ENCODE measurements at regions not wholly inside any gene's neighbourhood (a gene's known extent, or its start where the extent isn't known, plus 50 kb on each side); places are given as distances from the start of the nearest gene placed in this dataset.

DNA sequence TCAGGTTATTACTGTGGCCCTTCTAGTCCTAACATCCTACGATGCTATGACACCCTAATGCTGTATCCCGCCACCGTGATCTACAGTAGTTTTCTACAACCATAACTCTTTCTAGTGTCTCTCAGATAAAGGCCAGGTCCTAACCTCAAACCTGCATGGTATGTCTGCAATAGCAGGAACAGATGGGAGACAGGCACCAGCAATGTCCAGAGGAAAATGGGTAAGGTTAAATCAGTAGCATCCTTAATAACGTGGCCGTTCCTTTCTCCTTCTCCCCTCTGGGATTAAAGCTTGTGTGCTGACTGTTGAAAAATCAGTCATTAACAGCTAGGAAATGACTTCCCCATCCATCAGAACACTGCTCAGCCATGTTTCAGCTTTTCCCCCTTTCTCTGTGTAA is 321.9 kb upstream of the NPVF start:
- no peaks in the 10 kb centered on the region for H3K27me3 ChIP-seq (replicated peaks)
- no peak overlapping the region for H3K4me3 ChIP-seq (ENCODE audit: low read depth, low read length)
- DNase-seq, result no peak
- in situ Hi-C loops (cut with HindIII; ENCODE audit: low pct_ligation_motif_present, low sequenced_read_pairs), result no loop called here
- TF ChIP-seq, protein P1, sequence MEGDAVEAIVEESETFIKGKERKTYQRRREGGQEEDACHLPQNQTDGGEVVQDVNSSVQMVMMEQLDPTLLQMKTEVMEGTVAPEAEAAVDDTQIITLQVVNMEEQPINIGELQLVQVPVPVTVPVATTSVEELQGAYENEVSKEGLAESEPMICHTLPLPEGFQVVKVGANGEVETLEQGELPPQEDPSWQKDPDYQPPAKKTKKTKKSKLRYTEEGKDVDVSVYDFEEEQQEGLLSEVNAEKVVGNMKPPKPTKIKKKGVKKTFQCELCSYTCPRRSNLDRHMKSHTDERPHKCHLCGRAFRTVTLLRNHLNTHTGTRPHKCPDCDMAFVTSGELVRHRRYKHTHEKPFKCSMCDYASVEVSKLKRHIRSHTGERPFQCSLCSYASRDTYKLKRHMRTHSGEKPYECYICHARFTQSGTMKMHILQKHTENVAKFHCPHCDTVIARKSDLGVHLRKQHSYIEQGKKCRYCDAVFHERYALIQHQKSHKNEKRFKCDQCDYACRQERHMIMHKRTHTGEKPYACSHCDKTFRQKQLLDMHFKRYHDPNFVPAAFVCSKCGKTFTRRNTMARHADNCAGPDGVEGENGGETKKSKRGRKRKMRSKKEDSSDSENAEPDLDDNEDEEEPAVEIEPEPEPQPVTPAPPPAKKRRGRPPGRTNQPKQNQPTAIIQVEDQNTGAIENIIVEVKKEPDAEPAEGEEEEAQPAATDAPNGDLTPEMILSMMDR (IDR thresholded peaks at IDR 0.05; ENCODE audit: low read depth, low read length, missing control alignments), result no peak
- no peak overlapping the region for H3K27ac ChIP-seq
- H3K36me3 ChIP-seq (replicated peaks), result no peaks in the 10 kb centered on the region

DNA sequence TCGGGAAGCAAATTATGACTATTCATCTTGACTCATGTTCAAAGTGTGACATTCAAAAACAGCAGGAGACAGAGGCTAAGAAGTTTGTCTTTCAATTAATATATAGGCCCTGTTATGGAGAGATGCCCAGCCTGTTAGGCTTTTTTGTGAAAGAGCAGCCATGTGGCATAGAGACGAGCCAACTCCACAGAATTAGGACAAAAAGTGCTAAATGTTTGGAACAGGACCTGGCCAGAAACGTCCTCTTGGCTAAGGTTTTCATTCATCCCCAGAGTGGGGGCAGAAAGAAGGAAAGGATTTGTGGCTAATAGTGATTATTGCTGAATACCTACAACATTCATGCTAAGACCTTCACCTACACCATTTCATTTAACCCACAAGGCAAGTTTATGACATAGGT is 324.7 kb upstream of the NPVF start:
- no peak overlapping the region for H3K4me3 ChIP-seq (ENCODE audit: low read depth, low read length)
- TF ChIP-seq, protein P1 (IDR thresholded peaks at IDR 0.05; ENCODE audit: low read depth, low read length, missing control alignments), result no peak
- H3K27me3 ChIP-seq (replicated peaks), result no peaks in the 10 kb centered on the region
- H3K36me3 ChIP-seq (replicated peaks), result no peaks in the 10 kb centered on the region
- in situ Hi-C loops (cut with HindIII; ENCODE audit: low pct_ligation_motif_present, low sequenced_read_pairs), result no loop called here
- H3K27ac ChIP-seq, result no peak overlapping the region
- no peak for DNase-seq

DNA sequence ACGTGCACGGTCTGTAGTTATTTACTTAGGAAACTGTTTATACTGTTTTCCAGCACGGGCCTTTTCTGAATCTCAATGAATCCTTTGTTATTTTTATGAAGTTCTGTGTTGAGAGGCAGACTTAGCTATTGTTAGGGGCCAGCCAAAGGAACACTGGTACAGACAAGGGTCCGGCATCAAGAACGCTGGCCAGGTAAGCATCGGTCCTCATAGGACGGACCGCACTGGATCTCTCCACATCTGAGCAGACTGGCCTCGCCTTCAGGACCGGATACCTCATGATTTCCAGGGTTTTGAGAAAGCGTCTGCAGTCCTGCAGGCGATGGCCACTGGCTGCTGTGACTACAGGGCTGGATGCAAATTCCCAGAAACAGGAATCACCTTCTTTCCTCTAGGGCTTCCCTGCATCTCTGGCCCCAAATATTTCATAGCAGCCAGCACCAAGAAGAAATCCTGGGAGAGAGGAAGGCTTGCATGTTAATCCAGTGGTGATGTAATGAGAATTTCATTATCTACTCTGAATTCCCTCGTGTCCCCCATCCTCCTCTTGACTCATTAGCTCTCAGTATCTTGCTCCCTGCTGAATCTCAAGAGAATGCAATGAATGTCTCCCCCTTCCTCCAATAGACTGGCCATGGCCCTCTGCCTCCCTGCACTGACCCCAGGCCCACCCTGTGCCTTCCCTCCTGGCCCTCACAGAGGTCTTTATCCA is 325.4 kb upstream of the NPVF start:
- TF ChIP-seq, protein P1 (IDR thresholded peaks at IDR 0.05; ENCODE audit: low read depth, low read length, missing control alignments), result no peak
- Histone ChIP-seq H3K27me3 (replicated peaks) (no peaks in the 10 kb centered on the region), H3K4me3 (ENCODE audit: low read depth, low read length) (no peak overlapping the region), H3K27ac (no peak overlapping the region), H3K36me3 (replicated peaks) (no peaks in the 10 kb centered on the region)
- in situ Hi-C loops (cut with HindIII; ENCODE audit: low pct_ligation_motif_present, low sequenced_read_pairs), result no loop called here
- no peak for DNase-seq

DNA sequence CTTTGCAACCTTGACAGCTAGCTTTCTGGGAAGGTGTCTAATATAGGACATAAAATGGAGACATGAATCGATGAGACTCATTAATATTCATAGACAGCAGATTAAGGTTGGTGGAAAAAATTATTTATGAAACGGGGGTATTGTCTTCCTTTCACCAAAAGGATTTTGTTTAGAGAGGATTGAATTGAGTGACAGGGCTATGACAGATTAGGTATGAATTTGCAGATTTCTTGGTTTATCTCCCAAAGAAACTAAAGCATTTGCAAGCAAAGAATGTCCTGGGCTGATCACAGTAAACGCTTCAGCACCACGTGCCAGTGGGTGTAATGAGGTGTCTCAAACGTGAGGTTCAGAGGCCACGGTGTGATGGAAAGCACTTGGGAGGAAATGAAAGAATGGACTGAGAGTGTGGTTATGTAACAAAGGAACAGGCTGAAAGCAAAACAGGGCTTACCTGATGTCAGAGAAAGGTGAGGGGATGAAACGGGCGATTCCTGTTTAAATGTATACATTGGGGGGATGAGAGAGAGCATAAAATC is 329.2 kb upstream of the NPVF start:
- H3K4me3 ChIP-seq (ENCODE audit: low read depth, low read length), result no peak overlapping the region
- no peak for DNase-seq
- no peaks in the 10 kb centered on the region for H3K27me3 ChIP-seq (replicated peaks)
- in situ Hi-C loops (cut with HindIII; ENCODE audit: low pct_ligation_motif_present, low sequenced_read_pairs), result no loop called here
- no peaks in the 10 kb centered on the region for H3K36me3 ChIP-seq (replicated peaks)
- TF ChIP-seq, protein P1 (IDR thresholded peaks at IDR 0.05; ENCODE audit: low read depth, low read length, missing control alignments), result no peak
- H3K27ac ChIP-seq, result no peak overlapping the region

DNA sequence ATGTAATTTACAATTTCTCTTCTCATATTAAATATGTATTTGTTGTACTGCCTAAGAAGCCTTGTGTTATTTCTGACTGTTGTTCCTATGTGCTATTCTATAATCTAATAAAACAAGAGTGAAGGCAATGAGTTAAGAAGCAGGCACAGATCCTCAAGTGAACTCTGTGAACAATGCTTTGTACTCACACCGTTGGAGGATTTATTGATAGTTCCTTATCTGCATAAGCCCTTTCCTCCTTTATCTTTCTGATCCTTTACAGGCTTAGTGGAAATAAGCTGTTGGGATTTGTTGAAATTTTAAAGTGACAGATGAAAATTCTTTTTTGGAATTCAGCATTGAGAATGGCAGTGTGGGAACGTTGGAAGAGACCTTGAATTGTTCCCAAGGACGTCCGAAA is 329.6 kb upstream of the NPVF start:
- TF ChIP-seq, protein P1 (IDR thresholded peaks at IDR 0.05; ENCODE audit: low read depth, low read length, missing control alignments), result no peak
- Histone ChIP-seq H3K36me3 (replicated peaks) (no peaks in the 10 kb centered on the region), H3K27ac (no peak overlapping the region), H3K27me3 (replicated peaks) (no peaks in the 10 kb centered on the region), H3K4me3 (ENCODE audit: low read depth, low read length) (no peak overlapping the region)
- DNase-seq, result no peak
- in situ Hi-C loops (cut with HindIII; ENCODE audit: low pct_ligation_motif_present, low sequenced_read_pairs), result no loop called here

DNA sequence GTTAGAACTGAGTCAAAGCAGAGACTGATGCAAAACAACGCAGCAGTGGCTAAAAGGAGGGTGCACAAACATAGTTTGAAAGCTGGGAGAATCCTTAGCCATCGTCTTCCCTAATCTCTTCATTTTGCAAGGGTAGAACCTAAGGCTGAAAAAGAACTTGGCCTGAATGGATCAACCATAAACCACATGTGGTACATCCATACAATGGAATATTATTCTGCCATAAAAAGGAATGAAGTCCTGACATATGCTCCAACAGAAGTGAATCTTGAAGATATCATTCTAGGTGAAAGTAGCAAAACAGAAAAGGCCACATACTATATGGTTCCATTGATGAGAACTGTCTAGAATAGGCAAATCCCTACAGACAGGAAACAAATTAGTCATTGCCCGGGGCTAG is 330.3 kb upstream of the NPVF start:
- no peak for DNase-seq
- Histone ChIP-seq H3K36me3 (replicated peaks) (no peaks in the 10 kb centered on the region), H3K27ac (no peak overlapping the region), H3K27me3 (replicated peaks) (no peaks in the 10 kb centered on the region), H3K4me3 (ENCODE audit: low read depth, low read length) (no peak overlapping the region)
- TF ChIP-seq, protein P1 (IDR thresholded peaks at IDR 0.05; ENCODE audit: low read depth, low read length, missing control alignments), result no peak
- in situ Hi-C loops (cut with HindIII; ENCODE audit: low pct_ligation_motif_present, low sequenced_read_pairs), result no loop called here

Measured in brain microvascular endothelial cell (primary cell).